ENCODE measurements at regions not wholly inside any gene's neighbourhood (a gene's known extent, or its start where the extent isn't known, plus 50 kb on each side); places are given as distances from the start of the nearest gene placed in this dataset.

- TF ChIP-seq, protein P1, sequence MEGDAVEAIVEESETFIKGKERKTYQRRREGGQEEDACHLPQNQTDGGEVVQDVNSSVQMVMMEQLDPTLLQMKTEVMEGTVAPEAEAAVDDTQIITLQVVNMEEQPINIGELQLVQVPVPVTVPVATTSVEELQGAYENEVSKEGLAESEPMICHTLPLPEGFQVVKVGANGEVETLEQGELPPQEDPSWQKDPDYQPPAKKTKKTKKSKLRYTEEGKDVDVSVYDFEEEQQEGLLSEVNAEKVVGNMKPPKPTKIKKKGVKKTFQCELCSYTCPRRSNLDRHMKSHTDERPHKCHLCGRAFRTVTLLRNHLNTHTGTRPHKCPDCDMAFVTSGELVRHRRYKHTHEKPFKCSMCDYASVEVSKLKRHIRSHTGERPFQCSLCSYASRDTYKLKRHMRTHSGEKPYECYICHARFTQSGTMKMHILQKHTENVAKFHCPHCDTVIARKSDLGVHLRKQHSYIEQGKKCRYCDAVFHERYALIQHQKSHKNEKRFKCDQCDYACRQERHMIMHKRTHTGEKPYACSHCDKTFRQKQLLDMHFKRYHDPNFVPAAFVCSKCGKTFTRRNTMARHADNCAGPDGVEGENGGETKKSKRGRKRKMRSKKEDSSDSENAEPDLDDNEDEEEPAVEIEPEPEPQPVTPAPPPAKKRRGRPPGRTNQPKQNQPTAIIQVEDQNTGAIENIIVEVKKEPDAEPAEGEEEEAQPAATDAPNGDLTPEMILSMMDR (IDR thresholded peaks at IDR 0.05): no peak
- no peak for TF ChIP-seq POLR2A (IDR thresholded peaks at IDR 0.05)
These were observed 116.6 kb downstream of the C16orf95 start for GRCh38 chr16:87200637-87201036.

Measured in heart left ventricle (tissue), 13 donors.